BJ (cell line): ENCODE measurements at regions not wholly inside any gene's neighbourhood (a gene's known extent, or its start where the extent isn't known, plus 50 kb on each side); places are given as distances from the start of the nearest gene placed in this dataset.

Source experiments
- CTCF ChIA-PET: fragments of 350-600 bp; formaldehyde crosslinking; extraction: SDS; loops from one replicate; lab custom pipeline; 2021; ENCODE audit warnings: antibody characterized with exemption, inconsistent platforms; lab: Yijun Ruan, JAX
- POLR2A ChIA-PET: fragments of 300-600 bp; sonication (Branson Sonifier 250); formaldehyde crosslinking; extraction: SDS; loops from one replicate; lab custom pipeline; 2021; ENCODE audit warnings: antibody characterized with exemption; lab: Charles Lee
- DNase-seq: peaks from one replicate; pipeline ENCODE4 v3.0.0-alpha.2; 2011; ENCODE audit warnings: low read depth
- H3K27me3 ChIP-seq: 2 replicates; pipeline ENCODE4 v1.6.0; 2011; ENCODE audit warnings: low read length; ENCODE audit not compliant: control insufficient read depth, insufficient read depth
- H3K36me3 ChIP-seq: 2 replicates; pipeline ENCODE4 v1.5.1; 2011; ENCODE audit warnings: low read length; ENCODE audit not compliant: control insufficient read depth, insufficient read depth
- H3K4me3 ChIP-seq: 2 replicates; pipeline ENCODE4 v1.5.1; 2011; ENCODE audit warnings: low read depth, mild to moderate bottlenecking, control low read depth, low read length
- CTCF ChIP-seq: IDR thresholded peaks from 2 replicates; pipeline ENCODE4 v1.5.1; 2011; ENCODE audit warnings: low read depth, mild to moderate bottlenecking, control low read depth, inconsistent platforms, low read length, moderate library complexity; ENCODE audit not compliant: insufficient read depth

GRCh38 chr5:164898705-164899104, 1393.3 kb downstream of the MAT2B start:
- CTCF ChIA-PET, result no interaction called here
- H3K27me3 ChIP-seq, result no peaks in the 10 kb centered on the region
- H3K36me3 ChIP-seq, result no peaks in the 10 kb centered on the region
- H3K4me3 ChIP-seq, result no peak overlapping the region
- TF ChIP-seq CTCF, result no peak
- DNase-seq, result no peak
- POLR2A ChIA-PET, result no interaction called here

DNA sequence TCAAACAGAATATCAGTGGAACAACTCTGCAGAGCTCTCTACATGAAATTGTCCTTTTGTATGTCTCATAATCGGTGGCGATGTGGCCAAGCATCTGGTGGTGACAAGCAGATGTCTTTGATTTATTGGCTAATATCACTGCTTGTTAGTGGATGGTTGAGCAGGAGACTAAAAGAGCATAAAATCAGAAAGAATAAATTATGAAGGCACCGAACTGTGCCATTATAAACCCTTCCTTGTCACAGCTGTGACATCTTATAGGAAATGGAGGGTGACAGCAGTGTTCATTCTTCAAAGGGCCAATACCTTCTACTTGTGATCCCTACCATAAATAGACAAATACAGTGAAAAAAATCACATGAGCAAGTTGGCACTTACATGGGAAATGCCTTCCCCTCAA, 1404.3 kb downstream of the MAT2B start:
- Histone ChIP-seq H3K4me3 (no peak overlapping the region), H3K36me3 (no peaks in the 10 kb centered on the region), H3K27me3 (no peaks in the 10 kb centered on the region)
- ChIA-PET CTCF (no interaction called here), POLR2A (no interaction called here)
- DNase-seq, result no peak
- no peak for TF ChIP-seq CTCF

DNA sequence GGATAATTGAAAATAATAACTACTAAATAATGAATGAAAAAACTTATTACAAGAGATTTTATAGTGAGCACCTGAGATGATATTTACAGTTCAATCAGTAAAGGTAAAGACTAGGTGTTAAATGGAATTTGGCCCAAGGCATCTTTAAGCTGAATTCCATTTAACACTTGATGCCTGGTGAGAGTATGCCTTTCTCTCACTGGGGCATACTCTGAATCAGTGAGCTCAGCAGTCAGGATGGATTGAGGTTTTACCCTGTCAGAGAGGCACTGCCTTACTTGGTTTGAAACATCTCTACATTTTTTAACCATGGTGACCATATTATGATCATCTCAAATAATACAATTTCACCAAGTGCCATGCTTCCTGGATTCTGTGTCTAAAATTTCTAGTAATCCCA, 1416.3 kb downstream of the MAT2B start:
- DNase-seq, result no peak
- POLR2A ChIA-PET, result no interaction called here
- no peak for TF ChIP-seq CTCF
- Histone ChIP-seq H3K36me3 (no peaks in the 10 kb centered on the region), H3K27me3 (no peaks in the 10 kb centered on the region), H3K4me3 (no peak overlapping the region)
- CTCF ChIA-PET, result no interaction called here

- Histone ChIP-seq H3K27me3 (no peaks in the 10 kb centered on the region), H3K36me3 (no peaks in the 10 kb centered on the region), H3K4me3 (no peak overlapping the region)
- POLR2A ChIA-PET, result no interaction called here
- CTCF ChIA-PET, result interaction anchor here (0.6 kb wide), 1 partner anchor 898 kb away, joined by 3 read pairs; no protein-coding TSS in a partner anchor
- TF ChIP-seq CTCF, result no peak
- DNase-seq, result no peak
Observed at GRCh38 chr5:164934039-164934438, 1428.6 kb downstream of the MAT2B start.

- H3K4me3 ChIP-seq, result no peak overlapping the region
- no peak for DNase-seq
- CTCF ChIA-PET, result no interaction called here
- POLR2A ChIA-PET, result no interaction called here
- no peak for TF ChIP-seq CTCF
- H3K27me3 ChIP-seq, result no peaks in the 10 kb centered on the region
- no peaks in the 10 kb centered on the region for H3K36me3 ChIP-seq
Observed at GRCh38 chr5:164934561-164934960, 1429.1 kb downstream of the MAT2B start.
